DMS153 (cell line): ENCODE measurements at regions not wholly inside any gene's neighbourhood (a gene's known extent, or its start where the extent isn't known, plus 50 kb on each side); places are given as distances from the start of the nearest gene placed in this dataset.

Experiments
- DNase-seq: peaks from one replicate; lab custom pipeline; 2025; lab: John Stamatoyannopoulos, UW

DNA sequence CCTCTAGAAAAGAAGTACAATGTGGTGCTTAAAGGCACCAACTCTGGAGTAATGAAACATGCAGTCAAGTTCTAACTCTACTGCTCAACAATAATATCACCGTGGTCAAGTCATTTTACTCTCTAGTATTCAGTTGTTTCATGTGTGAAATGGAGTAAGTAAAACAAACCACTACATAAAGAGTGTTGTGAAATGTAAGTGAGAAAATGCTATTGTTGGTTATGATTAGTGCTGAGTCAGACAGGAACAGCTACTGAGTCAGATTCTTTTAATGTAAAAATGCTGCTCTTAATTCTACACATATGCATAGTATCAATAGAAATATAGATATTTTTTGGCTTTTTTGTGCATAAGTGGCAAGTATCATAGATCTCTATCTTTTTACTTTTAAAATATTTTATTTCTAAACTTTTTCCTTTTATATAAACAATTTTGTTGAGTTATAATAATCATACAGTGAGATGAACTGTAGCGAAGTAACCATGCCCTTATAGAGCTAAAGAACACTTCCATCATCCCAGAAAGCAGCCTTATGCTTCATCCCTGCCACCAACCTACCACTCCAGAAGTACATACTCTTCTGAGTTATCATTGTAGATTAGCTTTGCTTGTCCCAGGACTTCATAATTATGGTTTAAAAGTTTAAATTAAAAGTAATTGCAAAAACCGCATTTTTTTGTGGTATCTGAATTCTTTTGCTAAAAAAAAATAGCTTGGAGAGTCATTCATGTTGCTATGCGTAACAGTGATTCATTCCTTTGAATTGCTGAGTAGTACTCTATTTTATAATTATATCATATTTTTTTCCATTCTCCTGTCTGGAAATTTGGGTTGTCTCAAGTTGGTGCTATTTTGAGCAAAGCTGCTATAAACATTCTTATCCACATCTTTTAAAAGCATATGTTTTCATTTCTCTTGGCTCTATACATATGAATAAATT is 548.2 kb upstream of the CLINT1 start:
- DNase-seq: no peak

DNA sequence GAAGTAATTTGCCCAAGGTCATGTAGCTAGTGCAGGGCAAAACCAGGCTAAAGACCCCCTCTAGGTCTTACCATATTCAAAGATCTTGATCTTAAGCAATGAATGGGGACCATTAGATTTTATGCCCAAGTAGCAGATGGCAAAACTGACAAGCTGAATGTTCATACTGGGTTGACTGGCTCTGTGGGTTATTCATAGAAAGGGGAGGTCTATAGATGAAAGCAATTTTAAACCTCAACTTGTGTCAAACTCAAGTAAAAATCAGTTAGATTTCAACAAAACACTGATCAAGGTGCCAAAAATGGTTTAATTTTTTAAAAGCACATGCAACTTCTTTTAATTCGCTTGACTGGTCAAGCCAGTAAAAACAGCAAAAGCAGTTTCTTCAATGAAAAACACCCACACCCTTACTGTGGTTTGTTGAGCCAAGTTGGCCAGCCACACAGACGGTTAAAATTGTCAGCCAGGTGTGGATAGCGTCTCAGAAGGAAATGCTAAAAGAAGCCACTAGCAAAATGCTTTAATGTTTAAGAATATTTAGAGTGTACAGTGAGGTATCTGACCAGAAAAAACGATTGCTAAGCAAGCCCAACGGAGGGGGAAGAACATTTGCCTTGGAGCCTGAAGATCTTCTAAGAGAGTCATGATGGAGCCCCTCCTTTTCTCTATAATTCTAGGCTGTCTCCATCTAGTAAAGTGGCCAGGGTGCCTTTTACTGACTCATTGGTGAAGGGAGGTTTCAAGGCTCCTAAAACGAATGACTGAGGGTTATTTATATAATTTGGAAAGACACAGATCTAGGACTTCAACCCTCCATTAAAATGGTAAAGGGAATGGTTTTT is 539.6 kb upstream of the CLINT1 start:
- DNase-seq: no peak

DNA sequence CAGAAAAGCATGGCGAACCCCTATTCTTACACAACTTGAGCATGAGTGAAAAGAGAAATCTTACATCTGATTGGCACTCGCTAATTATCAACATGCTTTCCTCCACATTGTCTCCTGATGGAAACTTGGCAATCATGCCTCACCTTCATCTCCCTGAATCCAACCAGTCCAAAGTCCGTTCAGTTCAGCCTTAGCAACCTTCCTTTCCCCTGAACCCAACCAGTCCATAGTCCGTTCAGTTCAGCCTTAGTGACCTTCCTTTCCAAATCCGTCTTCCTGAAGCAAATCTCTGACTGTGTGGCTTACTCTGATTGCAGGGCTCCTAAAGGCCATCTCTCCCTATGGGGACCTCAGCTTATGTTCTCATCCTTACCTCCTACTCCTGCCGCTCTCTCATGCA is 538.3 kb upstream of the CLINT1 start:
- no peak for DNase-seq

DNA sequence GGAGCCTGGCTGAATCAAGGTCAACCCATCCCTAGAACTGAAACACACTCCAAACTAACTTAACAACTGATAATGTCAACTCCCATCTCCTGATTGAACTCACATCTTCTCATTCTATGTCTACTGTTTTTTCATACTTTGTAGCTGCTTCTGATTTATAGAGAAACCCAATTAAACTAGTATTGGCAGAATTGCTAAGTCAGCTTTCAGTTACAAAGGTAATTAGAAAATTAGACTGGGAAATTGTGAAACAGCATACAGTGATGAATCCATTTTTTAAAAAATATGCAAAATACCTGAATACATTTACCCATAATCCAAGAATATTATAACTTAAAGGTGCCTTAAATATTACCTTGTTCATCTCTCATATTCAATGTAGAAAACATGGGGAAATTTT is 535.2 kb upstream of the CLINT1 start:
- DNase-seq: no peak

DNA sequence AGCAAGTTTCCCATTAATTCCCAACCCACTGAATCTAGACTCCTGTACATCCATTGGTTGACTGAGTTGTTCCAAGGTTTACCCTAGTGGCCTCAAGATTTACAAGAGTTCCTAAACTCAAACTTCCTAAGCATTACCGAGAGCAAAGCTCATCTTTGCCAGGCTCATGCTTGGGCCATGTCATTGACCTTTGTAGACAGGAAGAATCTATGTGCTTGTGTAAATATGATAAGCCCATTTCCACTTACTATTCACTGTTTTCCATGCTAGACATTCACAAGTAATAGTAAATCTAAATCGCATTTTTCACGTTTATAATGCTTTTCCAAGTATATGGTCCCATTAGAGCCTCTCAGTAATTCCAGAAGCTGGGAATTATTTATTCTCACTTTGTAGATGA is 534.5 kb upstream of the CLINT1 start:
- DNase-seq: no peak

DNA sequence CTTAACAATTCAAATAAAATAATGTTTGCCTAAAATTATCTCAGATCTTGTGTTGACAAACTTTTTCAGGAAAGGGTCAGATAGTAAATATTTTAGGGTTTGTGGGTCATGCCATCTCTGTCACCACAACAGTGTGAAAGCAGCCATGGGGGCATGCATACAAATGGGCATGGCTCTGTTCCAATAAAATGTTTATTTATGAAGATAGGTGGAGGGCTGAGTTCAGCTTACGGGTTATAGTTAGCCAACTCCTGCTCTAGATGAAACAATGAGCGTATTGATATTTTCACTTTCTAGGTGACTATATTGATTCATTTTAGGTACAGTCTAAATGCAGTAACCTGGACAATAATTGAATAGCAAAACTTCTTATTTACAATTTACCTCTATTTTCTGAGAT is 533.8 kb upstream of the CLINT1 start:
- DNase-seq: no peak

DNA sequence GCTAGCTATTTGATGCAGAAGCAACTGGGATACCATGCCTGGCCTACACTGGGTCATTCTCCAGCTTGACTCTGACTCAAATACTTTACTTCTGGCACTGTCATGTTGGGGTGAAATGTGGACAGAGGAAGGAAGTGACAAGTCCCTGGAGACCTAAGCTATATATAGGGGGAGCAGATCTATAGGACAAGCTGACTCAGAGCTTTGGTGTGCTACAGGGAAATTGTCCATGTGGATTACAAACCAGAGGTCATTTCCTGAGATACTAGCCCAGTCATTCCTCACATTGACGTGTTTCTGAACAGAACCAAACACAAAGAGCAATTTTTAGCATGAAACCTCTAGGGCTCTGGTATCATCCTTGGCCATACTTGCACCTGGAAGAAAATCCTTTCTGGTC is 531.6 kb upstream of the CLINT1 start:
- DNase-seq: no peak

DNA sequence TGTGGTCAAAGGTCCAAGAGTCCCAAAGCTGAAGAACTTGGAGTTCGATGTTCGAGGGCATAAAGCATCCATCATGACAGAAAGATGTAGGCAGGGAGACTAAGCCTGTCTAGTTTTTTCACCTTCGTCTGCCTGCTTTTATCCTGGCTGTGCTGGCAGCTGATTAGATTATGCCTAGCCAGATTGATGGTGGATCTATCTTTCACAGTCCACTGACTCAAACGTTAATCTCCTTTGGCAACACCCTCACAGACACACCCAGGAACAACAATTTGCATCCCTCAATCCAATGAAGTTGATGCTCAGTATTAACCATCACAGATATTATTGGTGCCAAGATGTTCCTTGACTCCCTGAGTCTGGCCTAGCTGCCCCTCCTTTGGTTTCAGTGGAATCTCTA is 530.8 kb upstream of the CLINT1 start:
- no peak for DNase-seq

DNA sequence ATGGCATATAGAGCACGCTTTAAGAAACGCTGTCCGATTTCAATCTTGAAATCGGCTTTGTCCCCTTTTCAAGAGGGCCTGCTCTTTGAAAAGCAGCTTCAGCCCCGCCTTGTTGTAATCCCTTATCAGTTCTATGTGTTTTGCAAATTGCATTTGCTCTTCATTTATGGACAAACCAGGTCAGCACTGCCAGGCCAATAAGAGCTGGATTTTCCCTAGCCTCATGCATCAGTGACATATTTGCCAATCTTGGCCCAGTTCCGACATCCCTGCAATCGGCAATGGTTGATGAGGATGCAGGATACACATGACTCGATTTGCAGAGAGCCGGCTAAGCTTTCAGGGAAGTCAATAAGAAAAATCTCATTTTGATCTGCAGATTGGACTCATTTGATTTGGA is 529.1 kb upstream of the CLINT1 start:
- no peak for DNase-seq

DNA sequence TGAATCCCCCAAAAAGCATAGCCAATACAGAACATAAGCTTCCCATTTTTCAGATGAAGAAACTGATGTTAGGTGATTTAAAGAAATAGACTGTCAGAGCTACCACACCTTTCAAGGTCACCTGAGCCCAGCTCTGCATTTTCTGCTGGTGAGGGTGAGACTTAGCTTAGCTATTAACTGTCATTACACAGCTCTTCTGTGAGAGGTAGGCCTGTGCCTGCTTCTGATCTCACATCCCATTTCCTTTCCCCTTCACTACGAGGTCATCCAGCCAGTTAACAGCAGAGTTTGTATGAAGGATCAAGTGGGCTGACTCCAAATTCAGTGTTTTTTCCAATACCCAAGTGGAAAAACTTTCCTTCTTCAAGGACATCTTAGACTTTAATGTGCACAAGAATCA is 528.6 kb upstream of the CLINT1 start:
- no peak for DNase-seq

DNA sequence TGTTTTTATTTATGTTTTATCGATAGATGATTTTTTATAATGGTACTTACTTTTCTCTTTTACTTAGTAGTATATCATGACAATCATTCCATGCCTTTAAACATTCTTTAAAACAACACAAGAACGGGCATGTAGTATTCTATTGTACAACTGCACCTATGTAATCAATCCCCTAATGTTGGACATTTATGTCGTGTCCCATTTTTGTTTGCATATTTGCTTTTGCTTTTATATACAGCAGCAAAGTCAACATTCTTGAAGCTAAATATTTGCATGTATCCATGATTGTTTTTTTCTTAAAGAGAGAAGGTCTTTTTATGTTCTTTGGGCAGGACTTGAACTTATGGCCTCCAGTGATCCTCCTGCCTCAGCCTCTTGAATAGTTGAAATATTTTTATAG is 527.0 kb upstream of the CLINT1 start:
- DNase-seq: no peak

DNA sequence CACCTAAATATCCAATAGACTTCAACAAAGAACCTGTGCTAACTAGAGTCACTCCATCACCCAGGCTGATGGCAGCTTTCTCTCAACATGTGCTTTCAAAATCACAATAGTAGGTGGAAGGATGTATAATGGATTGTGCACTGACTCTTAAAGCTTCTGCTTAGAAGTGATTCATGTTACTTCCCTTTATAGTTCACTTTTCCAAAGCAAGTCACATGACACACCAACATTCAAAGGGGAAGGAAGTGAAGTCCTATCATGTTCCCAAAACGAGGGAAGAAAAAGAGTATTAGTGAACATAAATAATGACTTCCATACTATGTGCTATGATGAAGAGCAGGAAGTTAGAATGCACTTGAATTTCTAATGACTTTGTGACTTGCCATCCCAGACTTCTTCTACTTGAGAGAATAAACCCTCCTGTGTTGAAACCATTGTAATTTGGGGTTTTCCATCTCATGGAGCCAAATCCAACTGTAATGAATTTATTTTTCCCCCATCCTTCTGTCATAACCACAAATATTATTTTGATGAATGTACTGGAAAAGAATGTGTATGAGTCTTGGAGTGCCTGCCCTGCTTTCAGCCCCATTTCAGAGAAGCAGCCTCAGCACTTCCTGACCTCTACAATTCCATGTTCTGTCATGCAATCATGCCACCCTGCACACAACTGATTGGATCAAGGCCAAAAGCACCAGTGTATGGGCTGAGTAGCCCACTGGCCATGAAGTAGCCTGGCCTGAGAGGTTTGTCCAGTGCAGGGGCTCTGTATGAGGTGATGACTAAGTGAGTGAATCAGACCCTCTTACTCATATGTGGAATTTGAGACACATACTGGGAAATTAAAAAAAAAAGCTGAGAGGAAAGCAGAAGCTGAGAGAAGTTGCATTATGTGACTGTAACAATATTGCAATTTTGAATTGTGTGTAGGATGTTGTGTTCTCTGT is 525.9 kb upstream of the CLINT1 start:
- DNase-seq: no peak

DNA sequence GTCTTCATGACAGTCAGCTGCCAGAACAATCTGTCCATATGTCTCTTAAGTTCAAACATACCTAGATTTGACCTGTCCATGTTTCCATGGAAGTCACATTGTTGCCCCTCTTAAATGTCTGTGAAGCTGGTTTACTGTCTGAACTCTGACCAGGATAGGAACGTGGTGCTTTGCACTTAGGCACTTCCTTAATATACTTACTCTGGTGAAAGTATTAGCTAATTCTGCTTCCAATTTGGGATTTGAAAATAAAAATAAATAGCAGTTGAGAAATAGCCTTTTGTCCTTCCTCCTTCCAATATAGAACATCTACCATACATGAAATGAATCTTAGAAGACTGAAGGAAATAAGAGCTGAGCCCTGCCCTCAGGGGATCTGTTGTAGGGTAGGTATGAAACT is 524.5 kb upstream of the CLINT1 start:
- no peak for DNase-seq

DNA sequence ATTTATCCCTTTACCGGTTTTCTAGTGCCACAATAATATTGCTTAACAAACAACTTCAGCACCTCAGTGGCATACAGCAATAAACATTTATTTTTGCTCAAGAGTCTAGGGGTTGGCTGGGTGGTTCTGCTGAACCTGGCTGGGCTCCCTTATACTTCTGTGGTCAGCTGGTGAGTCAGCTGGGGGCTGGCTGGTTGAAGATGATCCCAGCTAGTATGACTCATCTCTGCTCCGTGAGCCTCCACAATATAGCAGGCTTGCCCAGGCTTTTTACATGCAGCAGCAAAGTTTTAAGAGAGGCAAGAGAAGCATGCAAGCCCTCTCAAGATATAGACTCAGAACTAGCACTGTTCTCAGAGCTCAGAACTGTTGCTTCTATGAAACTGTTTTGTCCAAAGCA is 523.5 kb upstream of the CLINT1 start:
- no peak for DNase-seq

DNA sequence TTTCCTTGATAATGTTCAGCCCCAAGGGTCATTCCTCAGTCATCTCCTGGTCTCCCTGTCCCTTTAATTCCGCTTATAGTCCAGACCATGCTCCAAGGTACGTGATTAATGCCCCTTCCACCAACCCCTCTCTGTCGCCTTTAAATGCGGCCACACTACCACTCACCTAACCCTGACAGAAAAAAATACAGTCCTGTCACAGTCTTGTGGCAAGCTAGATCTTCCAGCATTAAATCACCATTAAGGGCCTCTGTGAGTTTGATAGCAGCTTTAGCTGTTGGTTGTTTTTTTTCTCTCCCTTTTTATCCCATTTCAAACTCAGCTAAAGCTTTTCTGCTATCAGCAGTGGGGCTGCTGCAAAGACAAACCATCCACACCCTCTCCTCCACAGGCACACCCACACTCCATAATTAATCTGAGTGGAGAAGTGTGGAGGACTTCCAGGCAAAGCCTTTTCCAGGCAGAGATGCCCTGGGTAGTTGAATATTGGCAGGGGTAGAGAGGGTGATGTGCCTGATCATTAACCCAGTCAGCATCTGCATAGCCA is 522.7 kb upstream of the CLINT1 start:
- DNase-seq: no peak

DNA sequence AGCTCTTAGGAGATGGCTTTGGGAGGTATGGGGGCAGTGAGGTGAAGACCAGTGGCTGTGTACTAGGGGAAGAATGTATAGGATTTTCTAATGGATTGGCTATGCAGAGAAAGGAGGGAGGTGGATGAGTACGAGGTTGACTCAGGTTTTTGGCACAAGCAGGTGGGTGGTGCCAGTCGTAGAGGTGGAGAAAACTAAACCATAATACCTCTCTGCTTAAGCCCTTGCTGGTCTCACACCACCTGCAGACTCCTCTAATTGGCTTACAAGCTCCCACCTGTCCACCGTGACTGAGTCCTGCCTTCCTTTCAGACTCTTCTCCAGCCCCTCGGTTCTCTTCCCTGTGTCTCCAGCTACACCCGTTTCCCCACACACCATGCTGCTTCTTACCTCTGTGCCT is 521.7 kb upstream of the CLINT1 start:
- no peak for DNase-seq

DNA sequence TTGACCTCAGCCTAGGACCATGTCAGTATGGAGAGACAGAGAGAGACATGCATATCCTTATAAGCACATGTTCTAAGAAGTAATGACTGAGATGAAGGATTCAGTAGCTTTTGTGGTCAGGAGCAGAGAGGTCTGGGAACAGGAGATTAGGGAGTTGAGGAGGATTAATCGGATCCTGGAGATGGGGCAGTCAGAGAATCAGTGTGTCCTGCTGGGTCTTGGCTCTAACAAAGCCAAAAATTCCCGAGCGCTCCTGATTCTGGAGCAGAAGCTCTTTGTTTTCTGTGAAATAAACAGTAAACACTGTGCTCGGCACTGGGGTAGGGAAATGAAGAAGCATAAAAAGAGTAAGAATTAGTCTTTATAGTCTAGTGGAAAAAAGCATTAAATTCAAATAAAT is 520.0 kb upstream of the CLINT1 start:
- no peak for DNase-seq

DNA sequence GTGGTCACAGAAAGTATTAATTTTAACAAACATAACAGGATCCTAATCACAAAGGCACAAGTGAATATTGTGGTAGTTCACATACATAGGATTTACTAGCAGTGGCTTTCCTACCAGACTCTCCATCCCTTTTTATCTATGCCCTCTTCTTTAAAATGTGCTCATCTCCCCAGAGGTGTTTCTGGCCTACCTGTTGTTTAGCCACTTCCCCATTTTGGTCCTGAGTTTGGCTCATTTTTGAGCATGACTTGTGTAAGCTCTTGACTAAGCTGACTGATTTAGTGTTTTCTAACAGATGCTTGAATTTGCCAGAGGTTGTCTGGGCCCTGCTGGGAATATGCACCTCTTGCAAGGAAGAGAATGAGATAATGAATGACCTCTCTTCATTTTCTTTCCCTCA is 517.7 kb upstream of the CLINT1 start:
- no peak for DNase-seq

DNA sequence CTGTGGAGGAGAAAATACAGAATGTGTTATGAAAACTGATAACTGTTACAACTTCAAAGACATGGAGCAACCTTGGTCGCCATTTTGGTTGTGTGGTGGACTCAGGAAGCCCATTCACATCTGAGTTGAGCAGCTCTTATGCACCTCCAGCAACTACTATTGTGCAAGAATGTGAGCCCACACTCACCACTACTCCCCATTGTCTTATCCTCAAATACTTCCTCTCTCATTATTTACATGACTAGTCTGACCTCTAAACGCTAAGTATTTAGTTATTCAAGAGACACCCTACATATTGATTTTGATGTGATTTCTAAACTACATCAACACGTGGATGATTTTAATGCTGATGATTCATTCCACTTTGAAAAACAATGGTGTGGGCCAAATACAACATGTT is 516.6 kb upstream of the CLINT1 start:
- no peak for DNase-seq

DNA sequence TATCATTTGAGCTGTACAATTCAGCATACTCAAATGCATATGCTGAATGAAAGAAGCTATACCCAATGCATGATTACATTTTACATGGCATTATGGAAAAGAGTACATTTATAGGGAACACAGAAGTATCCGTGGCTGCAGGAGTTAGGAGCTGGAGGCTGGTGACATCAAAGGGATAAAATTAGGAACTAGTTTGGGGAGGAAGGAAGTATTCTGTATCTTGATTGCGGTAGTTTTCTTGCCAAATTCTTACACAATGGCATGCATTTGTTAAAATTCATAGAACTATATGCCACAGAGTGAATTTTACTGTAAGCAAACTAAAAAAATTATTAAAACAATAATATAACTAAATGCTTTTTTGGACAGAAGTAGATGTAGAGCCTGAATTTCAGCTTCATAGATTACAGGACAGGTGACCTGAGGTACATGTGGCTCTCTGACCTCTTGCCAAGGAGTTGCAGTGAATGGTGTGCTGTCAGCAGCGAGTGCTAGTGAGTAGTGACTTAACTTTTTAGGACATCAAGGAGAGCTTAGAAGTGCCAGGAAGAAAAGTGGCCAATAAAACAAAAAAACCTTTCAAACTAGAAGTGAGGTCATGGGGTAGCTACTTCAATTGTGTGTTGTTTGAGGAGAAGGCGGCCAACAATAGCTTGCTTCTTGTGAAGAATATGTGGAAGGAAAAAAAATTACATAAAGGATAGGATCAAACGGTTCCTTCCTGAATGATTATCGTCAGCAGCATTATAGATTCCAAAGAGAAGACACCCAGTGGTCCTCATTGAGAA is 514.9 kb upstream of the CLINT1 start:
- DNase-seq: no peak

DNA sequence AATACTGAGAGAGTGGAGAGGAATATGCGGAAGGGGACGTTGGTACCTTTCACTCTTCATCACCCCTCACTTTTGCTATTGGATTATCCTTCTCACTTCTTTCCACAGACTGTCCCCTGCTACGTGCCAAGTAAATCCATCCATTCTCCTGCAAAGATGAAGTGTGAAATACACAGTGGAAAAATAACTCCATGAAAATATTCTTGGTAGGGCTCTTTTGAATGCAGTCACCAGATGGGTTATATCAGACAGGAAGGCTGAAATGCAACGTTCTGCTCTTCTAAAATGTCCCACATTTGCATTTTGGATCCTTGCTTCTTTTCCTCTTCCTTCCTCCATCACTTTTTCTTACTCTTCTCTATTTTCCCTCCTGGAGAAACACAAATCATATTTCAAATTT is 510.3 kb upstream of the CLINT1 start:
- no peak for DNase-seq
